WTC11 (cell line): ENCODE measurements at regions not wholly inside any gene's neighbourhood (a gene's known extent, or its start where the extent isn't known, plus 50 kb on each side); places are given as distances from the start of the nearest gene placed in this dataset.

ENCODE experiments used
- ATAC-seq: fragments of 200-7000 bp; cut with Tn5 transposase; 2 replicates; pipeline ENCODE4 v1.10.0; 2021; ENCODE audit warnings: mild to moderate bottlenecking, moderate library complexity
- CTCF ChIA-PET: fragments of 300-600 bp; sonication (Branson Sonifier 250); formaldehyde crosslinking; loops from one replicate; lab custom pipeline; 2021; ENCODE audit warnings: antibody characterized with exemption; lab: Charles Lee
- POLR2A ChIA-PET: fragments of 350-600 bp; sonication (Branson Sonifier 250); formaldehyde crosslinking; loops from one replicate; lab custom pipeline; 2021; ENCODE audit warnings: antibody characterized with exemption; lab: Charles Lee
- DNase-seq: peaks from one replicate; pipeline ENCODE4 v3.0.0; 2021; ENCODE audit warnings: low spot score
- H3K27ac Mint-ChIP-seq: 2 replicates; pipeline ENCODE4 v1.8.0; 2021; ENCODE audit warnings: mixed read lengths
- H3K27me3 Mint-ChIP-seq: 2 replicates; pipeline ENCODE4 v1.8.0; 2021; ENCODE audit warnings: low read depth, mild to moderate bottlenecking, moderate library complexity, mixed read lengths
- H3K36me3 Mint-ChIP-seq: 2 replicates; pipeline ENCODE4 v1.8.0; 2021; ENCODE audit warnings: mixed read lengths
- H3K4me1 Mint-ChIP-seq: 2 replicates; pipeline ENCODE4 v1.8.0; 2022; ENCODE audit warnings: mixed read lengths
- H3K4me3 Mint-ChIP-seq: 2 replicates; pipeline ENCODE4 v1.8.0; 2021; ENCODE audit warnings: mild to moderate bottlenecking, moderate library complexity, mixed read lengths
- H3K9me3 Mint-ChIP-seq: 2 replicates; pipeline ENCODE4 v1.8.0; 2021; ENCODE audit warnings: mixed read lengths
- ARID4B ChIP-seq: sonication (generic); formaldehyde crosslinking; IDR thresholded peaks from 2 replicates; pipeline ENCODE4 v1.8.0; 2023; ENCODE audit warnings: missing genetic modification reagents, mild to moderate bottlenecking, borderline replicate concordance
- ATF2 ChIP-seq: sonication (generic); formaldehyde crosslinking; IDR thresholded peaks from 2 replicates; pipeline ENCODE4 v1.8.1; 2022; ENCODE audit warnings: low read depth, missing genetic modification reagents, borderline replicate concordance
- CBFB ChIP-seq: sonication (generic); formaldehyde crosslinking; IDR thresholded peaks from 2 replicates; pipeline ENCODE4 v1.8.1; 2022; ENCODE audit warnings: mild to moderate bottlenecking, low read depth, missing genetic modification reagents
- E2F4 ChIP-seq: sonication (generic); formaldehyde crosslinking; IDR thresholded peaks from 2 replicates; pipeline ENCODE4 v1.8.1; 2022; ENCODE audit warnings: low read depth, mild to moderate bottlenecking, moderate library complexity, missing genetic modification reagents, borderline replicate concordance
- ETV6 ChIP-seq: sonication (generic); formaldehyde crosslinking; IDR thresholded peaks from 2 replicates; pipeline ENCODE4 v1.8.1; 2022; ENCODE audit warnings: mild to moderate bottlenecking, missing genetic modification reagents
- FOXP1 ChIP-seq: sonication (generic); formaldehyde crosslinking; IDR thresholded peaks from 2 replicates; pipeline ENCODE4 v1.8.0; 2022; ENCODE audit warnings: missing genetic modification reagents, mild to moderate bottlenecking, moderate library complexity, borderline replicate concordance
- IRF1 ChIP-seq: sonication (generic); formaldehyde crosslinking; IDR thresholded peaks from 2 replicates; pipeline ENCODE4 v1.8.0; 2023; ENCODE audit warnings: missing genetic modification reagents
- IRF2 ChIP-seq: sonication (generic); formaldehyde crosslinking; IDR thresholded peaks from 2 replicates; pipeline ENCODE4 v1.8.0; 2022; ENCODE audit warnings: low read depth, missing genetic modification reagents, borderline replicate concordance
- JUN ChIP-seq: sonication (generic); formaldehyde crosslinking; IDR thresholded peaks from 2 replicates; pipeline ENCODE4 v1.8.0; 2023; ENCODE audit warnings: mild to moderate bottlenecking, missing genetic modification reagents
- MLX ChIP-seq: sonication (generic); formaldehyde crosslinking; IDR thresholded peaks from 2 replicates; pipeline ENCODE4 v1.8.1; 2023; ENCODE audit warnings: mild to moderate bottlenecking, missing genetic modification reagents, moderate library complexity
- OVOL2 ChIP-seq: fragments of 250-450 bp; sonication (Bioruptor Pico); IDR thresholded peaks from 2 replicates; pipeline ENCODE4 v1.9.0; 2021; ENCODE audit warnings: mild to moderate bottlenecking, borderline replicate concordance
- RELA ChIP-seq: sonication (generic); formaldehyde crosslinking; IDR thresholded peaks from 2 replicates; pipeline ENCODE4 v1.8.1; 2022; ENCODE audit warnings: missing genetic modification reagents, mild to moderate bottlenecking, borderline replicate concordance
- SMAD3 ChIP-seq: sonication (generic); formaldehyde crosslinking; IDR thresholded peaks from 2 replicates; pipeline ENCODE4 v1.8.0; 2022; ENCODE audit warnings: missing genetic modification reagents, mild to moderate bottlenecking, borderline replicate concordance
- TCF7 ChIP-seq: sonication (generic); formaldehyde crosslinking; IDR thresholded peaks from 2 replicates; pipeline ENCODE4 v1.8.0; 2022; ENCODE audit warnings: mild to moderate bottlenecking, low read depth, missing genetic modification reagents, moderate library complexity
- TEAD1 ChIP-seq: sonication (generic); formaldehyde crosslinking; IDR thresholded peaks from 2 replicates; pipeline ENCODE4 v1.8.0; 2022; ENCODE audit warnings: mild to moderate bottlenecking, missing genetic modification reagents
- ZNF121 ChIP-seq: sonication (generic); formaldehyde crosslinking; IDR thresholded peaks from 2 replicates; pipeline ENCODE4 v1.8.0; 2023; ENCODE audit warnings: missing genetic modification reagents
- ZNF138 ChIP-seq: sonication (generic); formaldehyde crosslinking; conservative IDR thresholded peaks from 2 replicates; pipeline ENCODE4 v1.8.1; 2022; ENCODE audit warnings: mild to moderate bottlenecking, moderate library complexity, missing genetic modification reagents
- ZNF281 ChIP-seq: sonication (generic); formaldehyde crosslinking; IDR thresholded peaks from 2 replicates; pipeline ENCODE4 v1.8.0; 2023; ENCODE audit warnings: mild to moderate bottlenecking, missing genetic modification reagents
- ZNF512 ChIP-seq: sonication (generic); formaldehyde crosslinking; IDR thresholded peaks from 2 replicates; pipeline ENCODE4 v1.8.1; 2022; ENCODE audit warnings: missing genetic modification reagents, borderline replicate concordance

GRCh38 chr12:88865537-88865936 is 285.3 kb upstream of the KITLG start (continued):
- TF ChIP-seq MLX (CRISPR knock-in tag) (no peak), ETV6 (CRISPR knock-in tag) (no peak)
- TF ChIP-seq, all 79 proteins: peak for 0

GRCh38 chr12:88860851-88861250 is 280.6 kb upstream of the KITLG start:
- CTCF ChIA-PET, result no interaction called here
- TF ChIP-seq SMAD3 (no peak), IRF2 (no peak), OVOL2 (CRISPR knock-in tag) (no peak), MLX (CRISPR knock-in tag) (no peak), JUN (CRISPR knock-in tag) (no peak), TCF7 (CRISPR knock-in tag) (no peak), ZNF281 (CRISPR knock-in tag) (no peak), E2F4 (CRISPR knock-in tag) (no peak), FOXP1 (no peak), ETV6 (CRISPR knock-in tag) (no peak)
- no peak overlapping the region for H3K27ac Mint-ChIP-seq
- DNase-seq, result no peak
- no peaks in the 10 kb centered on the region for H3K27me3 Mint-ChIP-seq
- POLR2A ChIA-PET, result no interaction called here
- H3K4me1 Mint-ChIP-seq, result peaks cover 24% of the 10 kb centered on the region
- H3K9me3 Mint-ChIP-seq, result peaks cover 8% of the 10 kb centered on the region
- no peak overlapping the region for H3K4me3 Mint-ChIP-seq
- ATAC-seq, result no peak
- no peaks in the 10 kb centered on the region for H3K36me3 Mint-ChIP-seq

- Mint-ChIP-seq H3K27ac (no peak overlapping the region), H3K27me3 (no peaks in the 10 kb centered on the region), H3K36me3 (no peaks in the 10 kb centered on the region), H3K4me3 (no peak overlapping the region), H3K9me3 (0 out of 2 replicates have a peak, but pooled peaks cover 5% of the 10 kb centered on the region), H3K4me1 (no peaks in the 10 kb centered on the region)
- ATAC-seq, result no peak
- POLR2A ChIA-PET, result no interaction called here
- TF ChIP-seq IRF2, result no peak
- TF ChIP-seq FOXP1, result no peak
- TF ChIP-seq RELA (CRISPR knock-in tag), result no peak
- no peak for TF ChIP-seq TEAD1 (CRISPR knock-in tag)
- no peak for TF ChIP-seq ATF2
- no peak for TF ChIP-seq CBFB
- no peak for TF ChIP-seq IRF1 (CRISPR knock-in tag)
- TF ChIP-seq ZNF121 (CRISPR knock-in tag), result no peak
- no peak for TF ChIP-seq ZNF512
- no peak for TF ChIP-seq ZNF138
- TF ChIP-seq ARID4B (CRISPR knock-in tag), result no peak
- CTCF ChIA-PET, result no interaction called here
- DNase-seq, result no peak
Observed at GRCh38 chr12:88856201-88856600, 275.9 kb upstream of the KITLG start.
